HG03439 (cell line): ENCODE measurements at regions not wholly inside any gene's neighbourhood (a gene's known extent, or its start where the extent isn't known, plus 50 kb on each side); places are given as distances from the start of the nearest gene placed in this dataset.

Experiments used
- ATAC-seq: cut with Tn5 transposase; IDR thresholded peaks from one replicate; pipeline ENCODE4 v1.9.1; 2021; ENCODE audit warnings: mild to moderate bottlenecking, moderate library complexity; ENCODE audit not compliant: unreplicated experiment

- ATAC-seq = no peak
Observed at GRCh38 chr11:130611791-130612251, 163.4 kb downstream of the ADAMTS15 start.

GRCh38 chr11:130612291-130612851 lies 163.9 kb downstream of the ADAMTS15 start:
- no peak for ATAC-seq

GRCh38 chr11:130613396-130613795 lies 165.0 kb downstream of the ADAMTS15 start:
- ATAC-seq = no peak

- ATAC-seq = no peak
Observed at GRCh38 chr11:130614591-130614990, 166.1 kb downstream of the ADAMTS15 start.

- ATAC-seq = no peak
Observed at GRCh38 chr11:130615561-130615960, 167.1 kb downstream of the ADAMTS15 start.

GRCh38 chr11:130616573-130616972 lies 168.1 kb downstream of the ADAMTS15 start:
- no peak for ATAC-seq

- ATAC-seq = no peak
Observed at GRCh38 chr11:130617001-130617400, 168.6 kb downstream of the ADAMTS15 start.

GRCh38 chr11:130620548-130620947 lies 172.1 kb downstream of the ADAMTS15 start:
- no peak for ATAC-seq

GRCh38 chr11:130622141-130622542 lies 173.7 kb downstream of the ADAMTS15 start:
- no peak for ATAC-seq

- no peak for ATAC-seq
Observed at GRCh38 chr11:130623670-130624668, 175.5 kb downstream of the ADAMTS15 start.

- ATAC-seq = no peak
Observed at GRCh38 chr11:130624971-130625544, 176.6 kb downstream of the ADAMTS15 start.

GRCh38 chr11:130625578-130626306 lies 177.3 kb downstream of the ADAMTS15 start:
- ATAC-seq = no peak

GRCh38 chr11:130629039-130629438 lies 180.6 kb downstream of the ADAMTS15 start:
- no peak for ATAC-seq

- ATAC-seq = no peak
Observed at GRCh38 chr11:130631119-130631518, 182.7 kb downstream of the ADAMTS15 start.

- no peak for ATAC-seq
Observed at GRCh38 chr11:130633466-130633865, 185.0 kb downstream of the ADAMTS15 start.

GRCh38 chr11:130634186-130634585 lies 185.7 kb downstream of the ADAMTS15 start:
- ATAC-seq = no peak

GRCh38 chr11:130634961-130635473 lies 186.6 kb downstream of the ADAMTS15 start:
- peak; percentile 38 for ATAC-seq

- no peak for ATAC-seq
Observed at GRCh38 chr11:130635937-130636630, 187.6 kb downstream of the ADAMTS15 start.

- ATAC-seq = peak; percentile 78
Observed at GRCh38 chr11:130636722-130637464, 188.4 kb downstream of the ADAMTS15 start.
